ENCODE measurements at regions not wholly inside any gene's neighbourhood (a gene's known extent, or its start where the extent isn't known, plus 50 kb on each side); places are given as distances from the start of the nearest gene placed in this dataset.

DNA sequence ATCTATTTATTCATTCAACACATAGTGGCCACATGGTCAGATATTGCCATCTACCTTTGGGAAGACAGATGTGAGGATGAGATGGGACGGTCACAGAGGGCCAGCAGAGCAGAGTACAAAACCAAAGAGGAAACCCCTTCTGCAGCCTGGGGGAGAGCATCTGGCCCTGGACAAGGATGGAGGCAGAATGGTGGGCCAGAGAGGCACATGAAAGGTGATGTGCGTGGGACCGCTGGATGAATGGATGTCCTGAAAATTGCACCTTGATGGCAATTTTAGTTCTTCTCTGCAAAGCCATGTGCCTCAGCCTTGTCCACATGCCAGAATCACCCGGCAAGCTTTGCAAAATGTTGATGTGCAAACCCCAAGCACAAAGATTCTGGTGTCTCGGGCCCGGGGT, 77.4 kb upstream of the CD93 start:
- DNase-seq: no peak

GRCh38 chr20:23162887-23163286, 76.8 kb upstream of the CD93 start:
- DNase-seq: no peak

DNA sequence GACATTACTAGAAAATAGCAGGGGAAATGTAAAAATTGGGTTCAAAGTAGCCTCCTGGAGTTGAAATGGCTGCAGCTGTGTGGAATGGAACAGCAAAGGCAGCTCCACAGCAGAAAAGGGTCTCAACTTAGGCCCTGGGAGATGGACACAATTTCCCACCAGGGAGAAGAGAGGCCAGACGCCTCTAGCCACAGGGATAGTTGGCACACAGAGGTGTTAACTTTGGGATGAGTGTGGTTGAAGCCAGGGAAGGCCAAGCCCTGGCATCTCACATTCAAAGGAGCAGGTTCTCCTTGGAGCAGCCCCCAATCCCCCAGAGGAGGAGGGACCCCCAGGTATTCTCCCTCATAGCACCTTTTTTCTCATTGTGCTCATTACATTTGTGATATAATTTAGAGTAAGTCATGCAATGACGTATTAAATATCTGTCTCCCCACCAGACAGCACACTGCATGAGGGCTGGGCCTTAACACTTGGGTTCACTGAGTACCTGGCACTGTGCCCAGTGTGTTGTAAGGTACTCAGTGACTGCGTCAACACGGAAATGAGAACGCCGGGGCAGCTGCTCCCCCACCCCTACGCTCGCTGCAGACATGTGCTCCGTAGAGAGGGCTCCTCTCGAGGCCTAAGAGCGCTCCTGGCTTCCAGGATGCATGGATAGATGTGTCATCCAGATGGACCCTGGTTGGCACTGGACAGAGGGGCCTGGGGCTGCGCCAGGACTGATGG, 76.0 kb upstream of the CD93 start:
- peak; percentile 73 for DNase-seq

DNA sequence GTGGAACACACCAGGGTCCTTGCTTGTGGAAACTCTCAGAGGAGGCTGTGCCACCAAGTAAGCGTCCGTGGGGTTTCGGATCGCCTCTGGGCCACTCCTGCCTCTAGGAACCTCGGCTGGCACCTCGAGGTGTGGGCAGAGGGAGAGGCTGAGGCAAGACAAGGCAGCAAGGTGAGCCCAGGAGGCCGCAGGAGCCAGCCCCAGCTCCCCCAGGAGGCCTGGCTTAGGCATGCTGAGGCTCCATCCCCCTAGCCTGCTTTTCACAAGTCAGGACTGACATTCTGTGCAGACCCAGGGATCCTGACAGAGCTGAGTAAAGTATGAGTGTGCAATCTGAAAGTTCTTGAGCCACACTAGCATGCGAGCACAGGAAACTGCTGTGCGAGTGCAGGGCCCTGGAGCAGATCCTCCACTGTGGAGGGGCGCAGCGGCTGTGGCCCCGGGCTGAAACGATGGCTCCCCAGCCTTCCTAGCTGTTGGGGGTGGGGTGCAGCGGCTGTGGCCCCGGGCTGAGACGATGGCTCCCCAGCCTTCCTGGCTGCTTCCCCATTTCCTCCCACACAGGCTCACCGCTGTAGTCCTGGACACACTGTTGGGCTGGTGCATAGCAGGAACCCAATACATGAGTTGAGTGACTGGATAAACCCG, 75.2 kb upstream of the CD93 start:
- DNase-seq: no peak

DNA sequence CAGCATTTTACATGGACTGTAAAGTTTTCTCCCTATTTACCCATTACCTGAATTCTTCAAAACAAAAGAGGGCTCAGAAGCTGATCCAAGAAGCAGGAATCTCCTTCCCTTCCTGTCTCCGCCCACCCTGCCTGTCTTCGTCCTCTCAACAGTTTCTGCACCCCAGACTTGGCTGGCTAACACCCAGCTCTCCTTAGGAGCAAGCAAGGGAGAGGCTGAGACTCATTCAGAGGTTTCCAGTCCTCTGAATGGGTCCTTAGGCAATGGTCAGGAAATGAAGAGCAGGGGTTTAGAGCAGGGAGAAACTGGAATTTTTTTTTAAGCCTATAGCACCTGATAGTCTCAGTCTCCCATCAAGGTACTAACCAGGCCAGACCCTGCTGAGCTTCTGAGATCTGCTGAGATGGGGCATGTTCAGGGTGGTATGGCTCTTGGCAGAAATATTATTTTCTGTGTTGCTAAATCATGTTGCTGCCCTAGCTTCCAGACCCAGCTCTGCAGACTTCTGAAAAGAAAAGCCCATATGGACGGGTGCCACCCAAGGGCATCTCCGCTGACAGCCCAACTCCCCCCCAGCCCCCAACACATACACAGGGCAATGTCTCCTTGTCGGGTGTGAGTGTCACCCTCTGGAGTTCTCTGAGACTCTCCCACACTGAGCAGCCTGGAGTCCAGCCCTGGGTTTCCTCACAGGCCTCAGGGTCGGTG, 74.6 kb upstream of the CD93 start:
- no peak for DNase-seq

GRCh38 chr20:23159947-23160318, 73.8 kb upstream of the CD93 start:
- DNase-seq: no peak

DNA sequence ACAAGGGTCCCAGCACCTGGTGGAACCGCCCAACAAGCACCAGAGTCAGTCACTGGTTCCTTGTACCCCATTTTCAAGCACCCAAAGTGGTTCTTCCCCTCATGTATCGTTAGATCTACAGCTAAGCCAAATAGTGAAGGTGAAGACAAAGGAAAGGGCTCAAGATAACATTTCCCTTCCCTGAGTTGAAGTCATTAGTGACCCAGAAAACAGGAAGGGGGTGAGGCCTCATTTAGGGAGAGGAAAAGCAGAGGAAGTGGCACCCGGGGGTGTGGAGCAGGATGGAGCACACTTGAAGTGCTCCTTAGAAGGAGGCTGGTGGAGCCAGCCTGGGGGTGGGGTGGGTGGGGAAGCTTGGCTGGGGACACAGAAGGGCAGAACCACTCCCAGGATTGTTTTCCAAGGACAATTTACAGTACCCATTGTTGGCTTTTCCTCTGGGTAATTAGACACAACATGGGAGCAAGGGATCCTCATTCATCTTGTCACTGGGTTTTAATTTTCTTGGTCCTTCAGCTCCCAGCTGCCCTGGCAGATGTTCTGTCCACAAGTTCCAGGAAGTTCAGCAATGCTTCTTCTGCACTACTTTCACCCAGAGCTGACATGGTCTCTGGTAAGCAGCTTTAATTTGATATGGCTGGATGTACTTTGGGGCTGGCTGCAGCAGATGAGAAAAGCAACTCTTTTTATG, 73.3 kb upstream of the CD93 start:
- DNase-seq: no peak

DNA sequence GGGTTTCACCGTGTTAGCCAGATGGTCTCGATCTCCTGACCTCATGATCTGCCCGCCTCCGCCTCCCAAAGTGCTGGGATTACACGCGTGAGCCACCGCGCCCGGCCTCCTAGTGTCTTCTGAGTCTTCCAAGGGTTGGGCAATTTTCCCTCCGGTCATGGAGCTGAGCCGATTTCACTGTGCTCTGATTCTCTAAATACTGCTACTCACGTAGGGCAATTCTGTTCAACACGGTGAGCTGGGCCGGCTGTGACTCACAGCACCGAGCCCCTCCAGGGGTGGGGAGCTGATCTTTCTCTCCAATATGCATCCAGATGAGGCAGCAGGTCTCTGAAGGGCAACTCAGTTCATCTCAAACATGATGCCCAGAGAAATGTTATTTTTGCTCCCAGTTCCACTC, 71.6 kb upstream of the CD93 start:
- DNase-seq: no peak

DNA sequence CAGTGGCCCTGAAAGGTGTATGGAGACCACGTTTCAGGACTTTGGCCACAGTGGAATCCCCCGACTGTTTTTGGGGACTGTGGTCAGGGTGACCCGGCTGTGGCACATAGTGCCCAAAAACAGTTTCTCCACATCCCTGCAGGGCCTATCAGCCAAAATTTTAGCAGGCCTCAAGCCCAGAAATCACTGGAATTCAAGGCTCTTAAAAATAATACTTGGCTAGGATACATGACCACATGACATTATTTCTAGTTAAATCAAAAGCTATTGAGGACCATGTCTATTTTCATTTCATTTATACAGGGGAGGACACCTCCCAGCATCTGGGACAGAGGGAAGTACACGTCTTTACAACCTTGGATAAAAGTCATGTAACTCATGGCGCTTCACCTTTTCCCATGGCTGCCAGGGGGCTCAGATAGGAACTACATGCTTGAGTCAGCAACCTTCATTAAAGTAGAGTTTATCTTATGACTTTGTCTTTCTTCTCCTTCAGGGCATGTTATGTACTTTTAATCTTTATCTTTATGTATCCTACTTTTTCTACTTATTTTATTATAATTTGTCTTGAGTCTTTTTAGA, 70.8 kb upstream of the CD93 start:
- DNase-seq: no peak

GRCh38 chr20:23156170-23156841, 70.2 kb upstream of the CD93 start:
- DNase-seq: no peak

DNA sequence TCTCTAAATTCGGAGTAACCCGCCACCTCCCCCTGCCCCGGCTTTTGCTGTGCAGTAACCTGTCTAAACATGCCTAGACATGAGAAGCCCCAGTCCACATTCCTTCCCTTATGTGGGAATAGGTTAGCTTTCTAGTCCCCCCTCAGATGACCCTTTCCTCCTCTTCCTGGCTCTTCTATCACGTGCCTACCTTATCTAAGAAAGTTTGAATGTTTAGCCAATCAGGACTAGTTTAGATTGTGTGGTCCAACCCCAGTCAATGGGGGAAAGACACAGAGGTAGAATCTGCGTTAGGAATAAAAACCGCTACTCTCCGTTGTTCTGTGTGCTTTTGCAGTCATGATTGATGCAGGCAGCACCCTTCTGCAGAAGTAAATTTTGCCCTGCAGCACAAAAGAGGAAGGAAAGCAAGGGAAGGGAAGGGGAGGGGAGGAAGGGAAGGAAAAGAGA, 69.0 kb upstream of the CD93 start:
- DNase-seq: no peak

GRCh38 chr20:23153696-23154341, 67.7 kb upstream of the CD93 start:
- no peak for DNase-seq

DNA sequence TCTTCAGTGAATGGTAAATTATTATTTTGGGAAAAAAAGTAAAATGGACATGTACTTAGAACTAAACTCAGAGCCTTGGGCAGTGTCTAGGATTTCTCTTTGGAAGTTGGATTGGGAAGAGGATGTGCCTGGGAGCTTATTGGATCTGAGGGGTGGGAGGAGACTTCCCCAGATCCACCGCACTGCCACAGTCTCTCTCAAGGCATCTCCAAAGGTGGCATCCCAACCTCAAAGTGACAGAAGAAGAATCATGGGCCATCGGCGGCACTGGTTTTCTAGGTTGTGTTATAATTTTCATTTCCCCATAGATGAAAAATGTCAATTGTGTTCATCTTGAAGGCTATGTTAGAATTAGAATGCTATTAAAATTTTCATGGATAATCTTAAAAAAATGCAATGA, 66.8 kb upstream of the CD93 start:
- no peak for DNase-seq

- no peak for DNase-seq
These were observed 66.3 kb upstream of the CD93 start for GRCh38 chr20:23152308-23152892.

- DNase-seq: no peak
These were observed 65.8 kb upstream of the CD93 start for GRCh38 chr20:23151885-23152284.

DNA sequence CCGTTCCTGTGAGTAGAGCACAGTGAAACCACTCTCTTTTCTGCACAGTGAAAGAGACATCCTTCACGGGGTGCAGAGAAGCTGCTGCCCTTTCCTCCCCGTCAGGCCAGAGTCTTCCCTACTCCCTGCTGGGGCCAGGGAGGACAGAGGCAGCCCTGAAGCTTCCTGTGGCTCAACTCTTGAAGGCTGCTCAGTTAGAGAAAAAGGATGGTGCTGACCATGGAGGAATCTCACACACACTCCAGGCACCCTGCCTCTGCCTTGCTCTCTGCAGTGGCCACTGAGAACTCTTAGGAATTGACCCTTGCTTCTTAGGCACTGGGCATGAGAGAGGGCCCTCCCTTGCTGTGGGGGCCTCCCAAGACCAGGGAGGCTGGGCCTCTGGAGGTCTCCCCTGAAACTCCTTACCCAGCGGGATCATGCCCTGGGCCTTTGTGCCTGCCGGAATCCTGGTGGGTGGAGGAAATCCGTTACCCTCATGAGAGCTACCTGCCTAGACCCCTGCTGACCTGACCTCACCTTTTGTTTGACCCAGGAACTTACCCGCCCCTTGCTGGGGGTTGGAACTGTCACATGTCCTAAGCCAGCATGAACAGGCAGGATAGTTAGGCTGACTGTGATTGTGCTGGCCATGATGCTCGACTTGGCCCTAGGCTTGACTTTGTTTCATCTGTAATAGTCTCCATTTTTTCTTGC, 65.0 kb upstream of the CD93 start:
- DNase-seq: no peak

- no peak for DNase-seq
These were observed 64.3 kb upstream of the CD93 start for GRCh38 chr20:23150304-23151007.

DNA sequence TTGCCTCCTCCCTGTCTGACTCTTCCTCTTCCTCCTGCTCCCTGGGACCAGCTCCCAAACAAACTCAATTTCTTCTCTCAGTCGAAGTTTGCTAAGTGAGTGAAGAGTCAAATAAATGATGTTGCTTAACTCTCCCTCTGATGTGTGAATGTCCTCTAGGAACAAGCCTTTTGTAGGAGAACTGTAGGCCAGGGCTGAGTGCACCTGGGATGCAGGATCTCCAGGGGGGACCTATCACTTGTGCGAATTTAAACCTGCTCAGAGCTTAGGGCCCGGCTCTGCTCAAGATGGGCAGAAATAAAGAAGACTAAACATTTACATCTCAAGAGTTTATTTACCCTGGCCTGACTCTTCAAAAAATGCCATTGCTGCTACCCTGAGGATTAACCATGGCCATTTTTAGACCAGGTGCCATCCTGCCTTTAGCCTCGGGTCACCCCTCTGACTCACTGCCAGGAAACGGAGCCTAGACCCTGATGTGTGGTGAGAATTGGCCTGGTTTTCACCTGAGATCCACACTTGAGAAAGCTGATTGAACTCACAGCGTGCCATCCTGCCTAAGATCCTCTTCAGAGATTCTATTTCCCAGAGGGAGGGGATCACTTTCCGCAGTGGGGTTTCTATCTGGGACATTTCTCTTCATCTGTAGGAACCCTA, 63.6 kb upstream of the CD93 start:
- DNase-seq: no peak

- DNase-seq: no peak
These were observed 62.8 kb upstream of the CD93 start for GRCh38 chr20:23148731-23149570.
